ENCODE measurements at regions not wholly inside any gene's neighbourhood (a gene's known extent, or its start where the extent isn't known, plus 50 kb on each side); places are given as distances from the start of the nearest gene placed in this dataset.

- Histone ChIP-seq H3K4me3 (no peak overlapping the region), H3K4me1 (no peaks in the 10 kb centered on the region), H3K27ac (no peak overlapping the region), H3K9me3 (no peaks in the 10 kb centered on the region), H3K36me3 (no peaks in the 10 kb centered on the region), H3K27me3 (no peaks in the 10 kb centered on the region)
- DNase-seq = no peak
- in situ Hi-C loops (cut with MboI; ENCODE audit: low sequenced_read_pairs in 4 of 4) = no loop called here
- ATAC-seq = no peak
- TF ChIP-seq POLR2A (IDR thresholded peaks at IDR 0.05) = no peak
- TF ChIP-seq CTCF (IDR thresholded peaks at IDR 0.05 in 4 of 5, conservative IDR thresholded peaks at IDR 0.05 in 1 of 5) = no peak
- intact Hi-C loops (cut with DNase I; ENCODE audit: low total_unique reads) = no loop called here
Measured at GRCh38 chr5:2282034-2282690, 399.4 kb upstream of the IRX4 start.

GRCh38 chr5:2281446-2281845 is 398.7 kb upstream of the IRX4 start:
- no peak overlapping the region for H3K4me3 ChIP-seq
- H3K27me3 ChIP-seq = no peaks in the 10 kb centered on the region
- intact Hi-C loops (cut with DNase I; ENCODE audit: low total_unique reads) = no loop called here
- no peak overlapping the region for H3K27ac ChIP-seq
- DNase-seq (no peak), ATAC-seq (no peak)
- no peaks in the 10 kb centered on the region for H3K9me3 ChIP-seq
- in situ Hi-C loops (cut with MboI; ENCODE audit: low sequenced_read_pairs in 4 of 4) = no loop called here
- TF ChIP-seq POLR2A (IDR thresholded peaks at IDR 0.05) (no peak), CTCF (IDR thresholded peaks at IDR 0.05 in 4 of 5, conservative IDR thresholded peaks at IDR 0.05 in 1 of 5) (no peak)
- no peaks in the 10 kb centered on the region for H3K36me3 ChIP-seq
- no peaks in the 10 kb centered on the region for H3K4me1 ChIP-seq

- intact Hi-C loops (cut with DNase I; ENCODE audit: low total_unique reads) = no loop called here
- Histone ChIP-seq H3K27me3 (no peaks in the 10 kb centered on the region), H3K4me3 (no peak overlapping the region), H3K27ac (no peak overlapping the region), H3K9me3 (no peaks in the 10 kb centered on the region), H3K4me1 (no peaks in the 10 kb centered on the region), H3K36me3 (no peaks in the 10 kb centered on the region)
- ATAC-seq (no peak), DNase-seq (no peak)
- TF ChIP-seq CTCF (IDR thresholded peaks at IDR 0.05 in 4 of 5, conservative IDR thresholded peaks at IDR 0.05 in 1 of 5) (no peak), POLR2A (IDR thresholded peaks at IDR 0.05) (no peak)
- in situ Hi-C loops (cut with MboI; ENCODE audit: low sequenced_read_pairs in 4 of 4) = no loop called here
Measured at GRCh38 chr5:2280318-2280717, 397.6 kb upstream of the IRX4 start.

- intact Hi-C loops (cut with DNase I; ENCODE audit: low total_unique reads) (no loop called here), in situ Hi-C loops (cut with MboI; ENCODE audit: low sequenced_read_pairs in 4 of 4) (no loop called here)
- Histone ChIP-seq H3K27ac (no peak overlapping the region), H3K4me3 (no peak overlapping the region), H3K9me3 (no peaks in the 10 kb centered on the region), H3K36me3 (no peaks in the 10 kb centered on the region), H3K4me1 (no peaks in the 10 kb centered on the region), H3K27me3 (no peaks in the 10 kb centered on the region)
- ATAC-seq (no peak), DNase-seq (no peak)
- TF ChIP-seq CTCF (IDR thresholded peaks at IDR 0.05 in 4 of 5, conservative IDR thresholded peaks at IDR 0.05 in 1 of 5) = no peak
- no peak for TF ChIP-seq POLR2A (IDR thresholded peaks at IDR 0.05)
Measured at GRCh38 chr5:2278825-2279456, 396.2 kb upstream of the IRX4 start.
